SK-N-MC (cell line): ENCODE measurements at regions not wholly inside any gene's neighbourhood (a gene's known extent, or its start where the extent isn't known, plus 50 kb on each side); places are given as distances from the start of the nearest gene placed in this dataset.

Source experiments
- EZH2 ChIP-seq: fragments of 200-600 bp; sonication (generic); IDR thresholded peaks from one replicate; pipeline ENCODE4 v1.6.1; 2017; ENCODE audit warnings: antibody characterized with exemption
- FOXP2 ChIP-seq: optimal IDR thresholded peaks from 2 replicates; pipeline ENCODE3; 2011; ENCODE audit warnings: mild to moderate bottlenecking, moderate library complexity; ENCODE audit not compliant: insufficient read depth; ENCODE audit errors: extremely low read length, control extremely low read depth
- POLR2AphosphoS5 ChIP-seq: IDR thresholded peaks from 2 replicates; pipeline ENCODE4 v1.6.1; 2012; ENCODE audit warnings: mild to moderate bottlenecking, low read depth, low read length, borderline replicate concordance

GRCh38 chr1:65097076-65097475, 50.9 kb upstream of the AK4 start:
- TF ChIP-seq POLR2AphosphoS5, result no peak
- no peak for TF ChIP-seq EZH2
- no peak for TF ChIP-seq FOXP2
